GM12878 (cell line): ENCODE measurements at regions not wholly inside any gene's neighbourhood (a gene's known extent, or its start where the extent isn't known, plus 50 kb on each side); places are given as distances from the start of the nearest gene placed in this dataset.

Experiments used
- ATAC-seq: fragments of 200-7000 bp; cut with Tn5 transposase; 3 replicates; pipeline ENCODE4 v1.9.1; 2020; ENCODE audit warnings: mild to moderate bottlenecking, moderate library complexity
- BruUV-seq: library from RNA; stranded (reverse); fragments of 400-500 nt; replicated peaks from 2 replicates; lab custom pipeline; 2021; lab: Mats Ljungman, UMichigan
- CTCF ChIA-PET: fragments of 300-600 bp; sonication (Branson Sonifier 250); formaldehyde crosslinking; extraction: SDS; loops from one replicate; lab custom pipeline; 2021; ENCODE audit warnings: inconsistent platforms; lab: Yijun Ruan, JAX
- POLR2A ChIA-PET: fragments of 350-600 bp; formaldehyde crosslinking; extraction: SDS; loops from one replicate; lab custom pipeline; 2021; ENCODE audit warnings: inconsistent platforms; lab: Charles Lee
- RAD21 ChIA-PET: fragments of 300-600 bp; sonication (Branson Sonifier 250); formaldehyde crosslinking; loops from one replicate; lab custom pipeline; 2023; ENCODE audit warnings: antibody characterized with exemption; ENCODE audit not compliant: unreplicated experiment; lab: Charles Lee
- SMC1A ChIA-PET: fragments of 300-600 bp; sonication (Branson Sonifier 250); formaldehyde crosslinking; loops from one replicate; lab custom pipeline; 2023; ENCODE audit not compliant: unreplicated experiment, uncharacterized antibody; lab: Charles Lee
- DNase-seq: peaks from one replicate; pipeline ENCODE4 v3.0.0-alpha.2; 2011; ENCODE audit warnings: low read depth, low spot score
- FAIRE-seq: peaks from 3 replicates; lab custom pipeline; 2011; peaks lifted over from hg19 to GRCh38; lab: Jason Lieb, UNC
- H2AFZ ChIP-seq: 2 replicates; pipeline ENCODE4 v1.6.0; 2011; ENCODE audit warnings: low read depth, low read length, control low read depth; ENCODE audit not compliant: control insufficient read depth
- H3K27ac ChIP-seq: 2 replicates; pipeline ENCODE4 v1.5.1; 2011; ENCODE audit warnings: control low read depth; ENCODE audit not compliant: control insufficient read depth, insufficient read depth
- H3K27me3 ChIP-seq, 2 experiments: replicated peaks in 1 of 2; 2 replicates each; pipeline versions ENCODE4 v1.6.0 to v1.6.1; 2011; ENCODE audit warnings: low read length in 1 of 2; ENCODE audit not compliant: control insufficient read depth in 2 of 2, insufficient read depth in 2 of 2
- H3K36me3 ChIP-seq, 2 experiments: 2 replicates each; pipeline ENCODE4 v1.5.1; 2011; ENCODE audit warnings: low read length in 1 of 2; ENCODE audit not compliant: control insufficient read depth in 2 of 2, insufficient read depth in 2 of 2
- H3K4me1 ChIP-seq: 2 replicates; pipeline ENCODE4 v1.6.1; 2011; ENCODE audit warnings: mild to moderate bottlenecking, low read length, moderate library complexity, mixed read lengths; ENCODE audit not compliant: control insufficient read depth, insufficient read depth
- H3K4me2 ChIP-seq: 2 replicates; pipeline ENCODE4 v1.6.0; 2011; ENCODE audit warnings: control low read depth; ENCODE audit not compliant: control insufficient read depth, insufficient read depth
- H3K4me3 ChIP-seq: fragments of 200-600 bp; sonication (generic); 2 replicates; pipeline ENCODE4 v1.5.1; 2016
- H3K79me2 ChIP-seq: 2 replicates; pipeline ENCODE4 v1.6.0; 2011; ENCODE audit warnings: low read length; ENCODE audit not compliant: control insufficient read depth, insufficient read depth
- H3K9ac ChIP-seq: 2 replicates; pipeline ENCODE4 v1.8.0; 2011; ENCODE audit warnings: low read length, control low read depth, mixed read lengths; ENCODE audit not compliant: control insufficient read depth, insufficient read depth
- H3K9me3 ChIP-seq: replicated peaks from 3 replicates; pipeline ENCODE4 v1.5.1; 2011; ENCODE audit warnings: mild to moderate bottlenecking, low read length; ENCODE audit not compliant: control insufficient read depth, insufficient read depth
- H4K20me1 ChIP-seq: 2 replicates; pipeline ENCODE4 v1.6.0; 2011; ENCODE audit not compliant: control insufficient read depth, insufficient read depth
- CHD2 ChIP-seq: IDR thresholded peaks from 2 replicates; pipeline ENCODE4 v1.6.1; 2011; ENCODE audit warnings: low read depth, low read length, improper control_type of control experiment, borderline replicate concordance
- ESRRA ChIP-seq: IDR thresholded peaks from 2 replicates; pipeline ENCODE4 v1.6.1; 2012; ENCODE audit warnings: mild to moderate bottlenecking, low read length, improper control_type of control experiment
- GABPA ChIP-seq: IDR thresholded peaks from 2 replicates; pipeline ENCODE4 v1.6.1; 2014; ENCODE audit warnings: antibody characterized with exemption, low read depth, mild to moderate bottlenecking, inconsistent platforms
- KAT2A ChIP-seq: conservative IDR thresholded peaks from 2 replicates; pipeline ENCODE4 v1.6.1; 2011; ENCODE audit warnings: low read depth, low read length; ENCODE audit not compliant: control insufficient read depth
- NFYB ChIP-seq: IDR thresholded peaks from 2 replicates; pipeline ENCODE4 v1.6.1; 2011; ENCODE audit warnings: low read depth, mild to moderate bottlenecking, low read length, improper control_type of control experiment, moderate library complexity; ENCODE audit not compliant: insufficient read depth
- TCF12 ChIP-seq: IDR thresholded peaks from 2 replicates; pipeline ENCODE4 v1.6.1; 2011; ENCODE audit warnings: low read depth, mild to moderate bottlenecking, low read length
- ZNF217 ChIP-seq: fragments of 450-650 bp; IDR thresholded peaks from 2 replicates; pipeline ENCODE4 v1.6.1; 2017; ENCODE audit warnings: antibody characterized with exemption, mild to moderate bottlenecking
- WGBS: methylation state at CpG from one replicate; pipeline ENCODE4 v1.1.6; 2016; ENCODE audit warnings: low lambda C conversion rate; ENCODE audit not compliant: insufficient replicate concordance, insufficient coverage; ENCODE audit errors: missing lambda C conversion rate; 5-methylcytosine and 5-hydroxymethylcytosine counted together
- in situ Hi-C: fragments of 300-500 bp; cut with MboI; formaldehyde crosslinking; loops from 9 replicates; pipeline ENCODE4 v1.14.3; 2018; ENCODE audit warnings: mixed read lengths
- intact Hi-C: fragments of 100-400 bp; cut with micrococcal nuclease; formaldehyde crosslinking; loops from one replicate; pipeline ENCODE4 v1.14.2; 2022; ENCODE audit not compliant: unreplicated experiment
- TF ChIP-seq, protein P1 (sequence below): IDR thresholded peaks from 2 replicates; pipeline ENCODE4 v1.6.1; 2012; ENCODE audit warnings: low read depth, low read length, improper control_type of control experiment
- TF ChIP-seq, protein P2 (sequence below): fragments of 450-650 bp; IDR thresholded peaks from 2 replicates; pipeline ENCODE4 v1.6.1; 2017; ENCODE audit warnings: borderline replicate concordance
- TF ChIP-seq, protein P3 (sequence below): fragments of 450-650 bp; IDR thresholded peaks from 2 replicates; pipeline ENCODE4 v1.6.1; 2017; ENCODE audit warnings: antibody characterized with exemption, mild to moderate bottlenecking, moderate library complexity

DNA sequence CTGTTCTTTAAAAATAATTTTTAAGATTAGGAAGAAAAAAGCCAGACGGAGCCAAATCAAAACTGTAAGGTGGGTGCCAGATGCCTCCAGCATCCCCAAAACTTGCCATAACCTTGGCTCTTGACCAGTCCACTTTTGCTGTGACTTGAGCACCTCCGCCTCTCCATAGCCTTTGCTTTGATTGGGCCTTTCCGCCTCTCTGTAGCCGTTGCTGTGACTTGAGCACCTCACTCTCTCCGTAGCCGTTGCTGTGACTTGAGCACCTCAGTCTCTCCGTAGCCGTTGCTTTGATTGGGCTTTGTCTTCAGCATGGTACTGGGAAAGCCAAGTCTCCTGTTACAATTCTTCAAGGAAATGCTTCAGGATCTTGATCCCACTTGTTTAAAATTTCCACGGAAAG lies 73.0 kb downstream of the YTHDF1 start:
- intact Hi-C loops: no loop called here
- no peak for FAIRE-seq
- TF ChIP-seq, protein P1, sequence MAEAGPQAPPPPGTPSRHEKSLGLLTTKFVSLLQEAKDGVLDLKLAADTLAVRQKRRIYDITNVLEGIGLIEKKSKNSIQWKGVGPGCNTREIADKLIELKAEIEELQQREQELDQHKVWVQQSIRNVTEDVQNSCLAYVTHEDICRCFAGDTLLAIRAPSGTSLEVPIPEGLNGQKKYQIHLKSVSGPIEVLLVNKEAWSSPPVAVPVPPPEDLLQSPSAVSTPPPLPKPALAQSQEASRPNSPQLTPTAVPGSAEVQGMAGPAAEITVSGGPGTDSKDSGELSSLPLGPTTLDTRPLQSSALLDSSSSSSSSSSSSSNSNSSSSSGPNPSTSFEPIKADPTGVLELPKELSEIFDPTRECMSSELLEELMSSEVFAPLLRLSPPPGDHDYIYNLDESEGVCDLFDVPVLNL: no peak
- TF ChIP-seq, all 136 proteins: peak for 0
- H3K4me3 ChIP-seq: no peak overlapping the region
- no peaks in the 10 kb centered on the region for H3K36me3 ChIP-seq
- 47% methylated on average over 9 of the region's 9 CpGs for WGBS
- no peaks in the 10 kb centered on the region for H3K79me2 ChIP-seq
- H3K27ac ChIP-seq: no peak overlapping the region
- no peak for DNase-seq
- ChIA-PET RAD21 (interaction anchor here (0.6 kb wide), 1 partner anchor 320 kb away, joined by 3 read pairs; no protein-coding TSS in a partner anchor), SMC1A (no interaction called here), POLR2A (no interaction called here), CTCF (no interaction called here)
- no peaks in the 10 kb centered on the region for H4K20me1 ChIP-seq
- no peak overlapping the region for H3K9ac ChIP-seq
- no peak overlapping the region for H3K4me2 ChIP-seq
- no peaks in the 10 kb centered on the region for H3K4me1 ChIP-seq
- H2AFZ ChIP-seq: no peak overlapping the region
- in situ Hi-C loops: no loop called here
- BruUV-seq: no TSS peak
- no peaks in the 10 kb centered on the region; a peak in 2 of 4 replicates for H3K27me3 ChIP-seq
- H3K9me3 ChIP-seq: no peaks in the 10 kb centered on the region; the same call in none of the 3 replicates
- ATAC-seq: no peak

DNA sequence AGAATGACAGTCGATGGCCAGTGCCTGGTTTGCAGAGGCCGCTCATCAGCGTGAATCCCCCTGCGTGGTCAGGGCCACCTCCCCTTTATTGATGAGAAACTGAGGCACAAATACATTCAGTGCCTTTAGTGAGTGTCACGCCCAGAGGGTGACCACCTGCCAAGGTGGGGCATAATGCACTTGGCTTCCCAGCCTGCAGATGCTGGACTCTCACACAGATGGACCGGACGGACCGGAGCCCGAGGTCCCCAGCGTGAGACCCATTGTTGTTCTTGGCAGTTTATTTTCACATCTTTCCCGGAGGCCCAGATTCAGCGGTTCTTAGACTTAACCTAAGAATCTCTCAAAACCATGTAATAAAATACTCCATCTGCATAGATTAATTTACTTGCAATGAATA lies 74.4 kb downstream of the YTHDF1 start:
- no peaks in the 10 kb centered on the region for H3K79me2 ChIP-seq
- no peak overlapping the region for H2AFZ ChIP-seq
- ChIA-PET POLR2A (no interaction called here), SMC1A (no interaction called here), CTCF (no interaction called here), RAD21 (no interaction called here)
- no peak overlapping the region for H3K4me3 ChIP-seq
- H3K36me3 ChIP-seq: no peaks in the 10 kb centered on the region
- intact Hi-C loops: no loop called here
- H3K9ac ChIP-seq: no peak overlapping the region
- no peak for ATAC-seq
- BruUV-seq: no TSS peak
- in situ Hi-C loops: no loop called here
- no peak overlapping the region for H3K27ac ChIP-seq
- no peaks in the 10 kb centered on the region; the same call in 2 of the 3 replicates for H3K9me3 ChIP-seq
- 38% methylated on average over 12 of the region's 12 CpGs for WGBS
- no peak overlapping the region for H3K4me2 ChIP-seq
- no peaks in the 10 kb centered on the region; a peak in 2 of 4 replicates for H3K27me3 ChIP-seq
- no peak for FAIRE-seq
- no peaks in the 10 kb centered on the region for H3K4me1 ChIP-seq
- H4K20me1 ChIP-seq: no peaks in the 10 kb centered on the region
- no peak for DNase-seq
- no peak for TF ChIP-seq NFYB
- TF ChIP-seq TCF12: no peak
- no peak for TF ChIP-seq ZNF217
- no peak for TF ChIP-seq CHD2
- TF ChIP-seq, protein P2, sequence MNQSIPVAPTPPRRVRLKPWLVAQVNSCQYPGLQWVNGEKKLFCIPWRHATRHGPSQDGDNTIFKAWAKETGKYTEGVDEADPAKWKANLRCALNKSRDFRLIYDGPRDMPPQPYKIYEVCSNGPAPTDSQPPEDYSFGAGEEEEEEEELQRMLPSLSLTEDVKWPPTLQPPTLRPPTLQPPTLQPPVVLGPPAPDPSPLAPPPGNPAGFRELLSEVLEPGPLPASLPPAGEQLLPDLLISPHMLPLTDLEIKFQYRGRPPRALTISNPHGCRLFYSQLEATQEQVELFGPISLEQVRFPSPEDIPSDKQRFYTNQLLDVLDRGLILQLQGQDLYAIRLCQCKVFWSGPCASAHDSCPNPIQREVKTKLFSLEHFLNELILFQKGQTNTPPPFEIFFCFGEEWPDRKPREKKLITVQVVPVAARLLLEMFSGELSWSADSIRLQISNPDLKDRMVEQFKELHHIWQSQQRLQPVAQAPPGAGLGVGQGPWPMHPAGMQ: no peak
- no peak for TF ChIP-seq KAT2A
- TF ChIP-seq, protein P3, sequence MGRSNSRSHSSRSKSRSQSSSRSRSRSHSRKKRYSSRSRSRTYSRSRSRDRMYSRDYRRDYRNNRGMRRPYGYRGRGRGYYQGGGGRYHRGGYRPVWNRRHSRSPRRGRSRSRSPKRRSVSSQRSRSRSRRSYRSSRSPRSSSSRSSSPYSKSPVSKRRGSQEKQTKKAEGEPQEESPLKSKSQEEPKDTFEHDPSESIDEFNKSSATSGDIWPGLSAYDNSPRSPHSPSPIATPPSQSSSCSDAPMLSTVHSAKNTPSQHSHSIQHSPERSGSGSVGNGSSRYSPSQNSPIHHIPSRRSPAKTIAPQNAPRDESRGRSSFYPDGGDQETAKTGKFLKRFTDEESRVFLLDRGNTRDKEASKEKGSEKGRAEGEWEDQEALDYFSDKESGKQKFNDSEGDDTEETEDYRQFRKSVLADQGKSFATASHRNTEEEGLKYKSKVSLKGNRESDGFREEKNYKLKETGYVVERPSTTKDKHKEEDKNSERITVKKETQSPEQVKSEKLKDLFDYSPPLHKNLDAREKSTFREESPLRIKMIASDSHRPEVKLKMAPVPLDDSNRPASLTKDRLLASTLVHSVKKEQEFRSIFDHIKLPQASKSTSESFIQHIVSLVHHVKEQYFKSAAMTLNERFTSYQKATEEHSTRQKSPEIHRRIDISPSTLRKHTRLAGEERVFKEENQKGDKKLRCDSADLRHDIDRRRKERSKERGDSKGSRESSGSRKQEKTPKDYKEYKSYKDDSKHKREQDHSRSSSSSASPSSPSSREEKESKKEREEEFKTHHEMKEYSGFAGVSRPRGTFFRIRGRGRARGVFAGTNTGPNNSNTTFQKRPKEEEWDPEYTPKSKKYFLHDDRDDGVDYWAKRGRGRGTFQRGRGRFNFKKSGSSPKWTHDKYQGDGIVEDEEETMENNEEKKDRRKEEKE: no peak
- no peak for TF ChIP-seq ESRRA
- no peak for TF ChIP-seq GABPA
